ENCODE measurements at regions not wholly inside any gene's neighbourhood (a gene's known extent, or its start where the extent isn't known, plus 50 kb on each side); places are given as distances from the start of the nearest gene placed in this dataset.

GRCh38 chr12:59181196-59181777, 261.0 kb upstream of the LRIG3 start:
- DNase-seq (ENCODE audit: low spot score): no peak
- H3K27me3 ChIP-seq: no peaks in the 10 kb centered on the region
- no peak overlapping the region for H3K27ac ChIP-seq
- no peaks in the 10 kb centered on the region for H3K79me2 ChIP-seq
- H2AFZ ChIP-seq: no peak overlapping the region
- H3K4me2 ChIP-seq: no peak overlapping the region
- 27% methylated on average over 2 of the region's 2 CpGs for WGBS (ENCODE audit: low lambda C conversion rate, missing lambda C conversion rate)
- no peak overlapping the region for H3K4me3 ChIP-seq
- H3K4me1 ChIP-seq (ENCODE audit: insufficient read depth): no peaks in the 10 kb centered on the region
- no peaks in the 10 kb centered on the region for H3K9me3 ChIP-seq (ENCODE audit: low read depth)
- TF ChIP-seq EZH2phosphoT487 (IDR thresholded peaks at IDR 0.05; ENCODE audit: low read depth, severe bottlenecking, unreplicated experiment): no peak
- no peak for TF ChIP-seq CTCF (IDR thresholded peaks at IDR 0.05; ENCODE audit: poor library complexity)
- TF ChIP-seq EZH2 (IDR thresholded peaks at IDR 0.05; ENCODE audit: borderline replicate concordance): no peak
- no peaks in the 10 kb centered on the region for H3K9me2 ChIP-seq (replicated peaks; ENCODE audit: insufficient read depth)
- H4K20me1 ChIP-seq (ENCODE audit: insufficient read depth, poor library complexity, severe bottlenecking): no peaks in the 10 kb centered on the region
- H3K36me3 ChIP-seq (replicated peaks; ENCODE audit: insufficient read depth, low read depth): no peaks in the 10 kb centered on the region

- 81% methylated on average over 1 of the region's 1 CpG for WGBS (ENCODE audit: low lambda C conversion rate, missing lambda C conversion rate)
- H2AFZ ChIP-seq: no peak overlapping the region
- H4K20me1 ChIP-seq (ENCODE audit: insufficient read depth, poor library complexity, severe bottlenecking): no peaks in the 10 kb centered on the region
- no peaks in the 10 kb centered on the region for H3K27me3 ChIP-seq
- H3K9me3 ChIP-seq (ENCODE audit: low read depth): no peaks in the 10 kb centered on the region
- no peaks in the 10 kb centered on the region for H3K9me2 ChIP-seq (replicated peaks; ENCODE audit: insufficient read depth)
- H3K27ac ChIP-seq: no peak overlapping the region
- no peaks in the 10 kb centered on the region for H3K4me1 ChIP-seq (ENCODE audit: insufficient read depth)
- TF ChIP-seq EZH2 (IDR thresholded peaks at IDR 0.05; ENCODE audit: borderline replicate concordance) (no peak), EZH2phosphoT487 (IDR thresholded peaks at IDR 0.05; ENCODE audit: low read depth, severe bottlenecking, unreplicated experiment) (no peak), CTCF (IDR thresholded peaks at IDR 0.05; ENCODE audit: poor library complexity) (no peak)
- no peak for DNase-seq (ENCODE audit: low spot score)
- H3K4me3 ChIP-seq: no peak overlapping the region
- H3K4me2 ChIP-seq: no peak overlapping the region
- H3K79me2 ChIP-seq: no peaks in the 10 kb centered on the region
- no peaks in the 10 kb centered on the region for H3K36me3 ChIP-seq (replicated peaks; ENCODE audit: insufficient read depth, low read depth)
Observed at GRCh38 chr12:59179231-59179630, 258.9 kb upstream of the LRIG3 start.

- H4K20me1 ChIP-seq (ENCODE audit: insufficient read depth, poor library complexity, severe bottlenecking): no peaks in the 10 kb centered on the region
- H3K36me3 ChIP-seq (replicated peaks; ENCODE audit: insufficient read depth, low read depth): no peaks in the 10 kb centered on the region
- DNase-seq (ENCODE audit: low spot score): no peak
- no peaks in the 10 kb centered on the region for H3K4me1 ChIP-seq (ENCODE audit: insufficient read depth)
- WGBS (ENCODE audit: low lambda C conversion rate, missing lambda C conversion rate): 83% methylated on average over 4 of the region's 4 CpGs
- H3K79me2 ChIP-seq: no peaks in the 10 kb centered on the region
- H3K9me2 ChIP-seq (replicated peaks; ENCODE audit: insufficient read depth): no peaks in the 10 kb centered on the region
- no peaks in the 10 kb centered on the region for H3K27me3 ChIP-seq
- no peak overlapping the region for H3K4me3 ChIP-seq
- no peaks in the 10 kb centered on the region for H3K9me3 ChIP-seq (ENCODE audit: low read depth)
- no peak overlapping the region for H2AFZ ChIP-seq
- no peak overlapping the region for H3K27ac ChIP-seq
- H3K4me2 ChIP-seq: no peak overlapping the region
- TF ChIP-seq EZH2phosphoT487 (IDR thresholded peaks at IDR 0.05; ENCODE audit: low read depth, severe bottlenecking, unreplicated experiment) (no peak), EZH2 (IDR thresholded peaks at IDR 0.05; ENCODE audit: borderline replicate concordance) (no peak), CTCF (IDR thresholded peaks at IDR 0.05; ENCODE audit: poor library complexity) (peak; percentile 23)
Observed at GRCh38 chr12:59173695-59174094, 253.4 kb upstream of the LRIG3 start.

All from hepatocyte (in vitro differentiated cells).